Embryonic facial prominence (tissue), 1 donor: ENCODE measurements at regions not wholly inside any gene's neighbourhood (a gene's known extent, or its start where the extent isn't known, plus 50 kb on each side); places are given as distances from the start of the nearest gene placed in this dataset.
"Not testable (repeated sequence)": the region's sequence is repeated elsewhere in the genome, so short reads cannot be mapped to it uniquely, and the experiment has no call there.

Experiments used
- DNase-seq: peaks from one replicate; pipeline ENCODE4 v3.0.0-alpha.2; 2016; ENCODE audit errors: extremely low spot score

DNA sequence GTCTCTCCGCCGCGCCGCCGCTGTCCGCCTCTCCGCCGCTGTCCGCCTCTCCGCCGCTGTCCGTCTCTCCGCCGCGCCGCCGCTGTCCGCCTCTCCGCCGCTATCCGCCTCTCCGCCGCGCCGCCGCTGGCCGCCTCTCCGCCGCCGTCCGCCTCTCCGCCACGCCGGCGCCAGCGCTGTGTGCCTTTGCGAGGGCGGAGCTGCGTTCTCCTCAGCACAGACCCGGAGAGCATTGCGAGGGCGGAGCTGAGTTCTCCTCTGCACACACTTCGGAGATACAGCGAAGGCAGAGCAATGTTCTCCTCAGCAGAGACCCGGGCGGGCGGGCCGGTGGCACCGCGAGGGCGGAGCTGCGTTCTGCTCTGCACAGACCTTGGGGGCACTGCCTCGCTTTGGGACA, 327.4 kb upstream of the PLGLB1 start:
- DNase-seq = not testable (repeated sequence)

DNA sequence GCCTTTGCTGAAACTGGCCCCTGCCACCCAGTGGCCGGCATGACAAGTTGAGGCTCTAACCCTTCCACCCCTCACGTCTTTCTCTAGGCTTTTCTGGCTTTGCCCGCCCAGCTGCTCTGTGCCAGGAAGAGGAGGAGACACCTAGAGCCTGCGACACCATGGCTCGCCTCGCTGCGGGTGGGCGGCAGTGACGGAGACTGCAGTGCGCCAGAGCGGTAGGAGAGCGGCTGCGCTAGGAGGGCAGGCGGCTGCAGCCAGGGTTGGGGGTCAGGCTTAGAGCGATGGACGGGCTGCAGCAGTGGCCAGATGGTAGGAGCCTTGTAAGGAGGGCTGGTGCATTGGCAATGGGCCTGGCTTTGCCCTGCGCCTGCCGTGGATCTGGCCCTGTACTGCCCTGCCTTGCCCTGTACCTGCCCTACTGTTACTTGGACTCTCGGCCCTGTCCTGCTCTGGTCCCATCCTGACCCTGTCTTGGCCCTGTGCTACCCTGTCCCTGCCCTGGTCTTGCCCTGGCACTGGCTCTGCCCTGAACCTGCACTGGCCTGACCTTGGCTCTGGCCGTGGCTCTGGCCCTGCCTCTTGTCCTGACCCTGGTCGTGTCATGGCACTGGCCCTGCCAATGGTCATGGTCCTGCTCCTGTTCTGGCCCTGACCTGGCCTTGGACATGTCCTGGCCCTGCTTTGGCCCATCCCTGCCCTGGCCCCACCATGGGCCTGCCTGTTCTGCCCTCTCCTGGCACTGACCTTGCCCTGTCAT, 330.7 kb upstream of the PLGLB1 start:
- not testable (repeated sequence) for DNase-seq

DNA sequence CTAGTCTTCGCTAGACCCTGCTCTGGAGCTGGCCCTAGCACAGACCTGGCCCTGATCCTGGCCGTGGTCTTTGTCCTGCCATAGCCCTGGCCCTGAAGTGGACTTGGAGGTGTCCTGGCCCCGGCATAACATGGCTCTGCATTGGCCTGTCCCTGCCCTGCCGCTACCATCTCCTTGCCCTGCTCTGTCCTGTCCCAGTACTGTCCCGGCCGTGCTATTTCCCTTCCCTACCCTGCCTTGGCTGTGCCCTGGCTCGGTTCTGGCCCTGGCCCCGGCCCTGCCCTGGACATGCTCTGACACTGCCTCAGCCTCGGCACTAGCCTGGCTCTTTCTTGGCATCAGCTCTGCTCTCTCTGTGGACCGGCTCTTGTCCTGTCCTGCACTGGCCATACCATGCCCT, 331.8 kb upstream of the PLGLB1 start:
- DNase-seq = not testable (repeated sequence)

DNA sequence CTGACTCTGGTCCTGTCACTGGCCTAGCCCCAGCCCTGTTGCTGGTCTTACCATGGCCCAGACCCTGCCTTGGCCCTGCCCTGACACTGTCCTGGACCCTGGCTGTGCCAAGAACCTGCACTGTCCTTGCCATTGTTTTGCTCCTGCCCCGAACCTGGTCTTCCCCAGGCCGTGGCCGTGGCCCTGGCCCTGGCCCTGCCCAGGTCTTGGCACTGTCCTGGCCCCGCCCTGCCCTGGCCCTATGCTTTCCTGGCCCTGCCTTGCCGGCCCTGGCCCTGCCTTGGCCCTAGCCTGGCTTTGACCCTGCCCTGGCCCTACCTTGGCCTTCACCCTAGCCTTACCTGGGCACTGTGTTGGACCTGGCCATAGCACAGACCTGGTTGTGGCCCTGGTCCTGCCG, 332.5 kb upstream of the PLGLB1 start:
- not testable (repeated sequence) for DNase-seq

DNA sequence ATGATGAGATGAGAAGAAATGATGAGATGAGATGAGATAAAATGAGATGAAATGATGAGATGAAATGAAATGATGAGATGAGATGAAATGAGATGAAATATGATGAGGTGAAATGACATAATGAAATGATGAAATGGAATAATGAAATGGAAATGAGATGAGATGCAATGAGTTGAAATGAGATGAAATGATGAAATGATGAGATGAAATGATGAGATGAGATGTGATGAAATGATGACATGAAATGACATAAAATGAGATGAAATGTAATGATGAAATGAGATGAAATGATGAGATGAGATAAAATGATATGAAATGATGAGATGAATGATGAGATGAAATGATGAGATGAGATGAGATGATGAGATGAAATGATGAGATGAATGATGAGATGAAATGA, 338.6 kb upstream of the PLGLB1 start:
- DNase-seq = not testable (repeated sequence)

DNA sequence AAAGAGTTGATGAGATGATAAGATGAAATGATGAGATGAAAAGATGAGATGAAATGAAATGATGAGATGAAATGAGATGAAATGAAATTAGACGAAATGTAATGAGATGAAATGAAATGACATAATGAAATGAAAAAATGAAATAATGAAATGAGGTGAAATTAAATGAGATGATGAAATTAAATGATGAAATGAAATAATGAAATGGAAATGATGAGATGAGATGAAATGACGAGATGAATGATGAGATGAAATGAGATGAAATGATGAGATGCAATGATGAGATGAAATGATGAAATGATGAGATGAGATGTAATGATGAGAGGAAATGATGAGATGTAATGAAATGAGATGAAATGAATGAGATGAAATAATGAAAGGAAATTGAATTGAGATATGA, 339.3 kb upstream of the PLGLB1 start:
- DNase-seq = not testable (repeated sequence)

DNA sequence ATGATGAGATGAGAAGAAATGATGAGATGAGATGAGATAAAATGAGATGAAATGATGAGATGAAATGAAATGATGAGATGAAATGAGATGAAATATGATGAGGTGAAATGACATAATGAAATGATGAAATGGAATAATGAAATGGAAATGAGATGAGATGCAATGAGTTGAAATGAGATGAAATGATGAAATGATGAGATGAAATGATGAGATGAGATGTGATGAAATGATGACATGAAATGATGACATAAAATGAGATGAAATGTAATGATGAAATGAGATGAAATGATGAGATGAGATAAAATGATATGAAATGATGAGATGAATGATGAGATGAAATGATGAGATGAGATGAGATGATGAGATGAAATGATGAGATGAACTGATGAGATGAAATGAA, 340.2 kb upstream of the PLGLB1 start:
- not testable (repeated sequence) for DNase-seq

DNA sequence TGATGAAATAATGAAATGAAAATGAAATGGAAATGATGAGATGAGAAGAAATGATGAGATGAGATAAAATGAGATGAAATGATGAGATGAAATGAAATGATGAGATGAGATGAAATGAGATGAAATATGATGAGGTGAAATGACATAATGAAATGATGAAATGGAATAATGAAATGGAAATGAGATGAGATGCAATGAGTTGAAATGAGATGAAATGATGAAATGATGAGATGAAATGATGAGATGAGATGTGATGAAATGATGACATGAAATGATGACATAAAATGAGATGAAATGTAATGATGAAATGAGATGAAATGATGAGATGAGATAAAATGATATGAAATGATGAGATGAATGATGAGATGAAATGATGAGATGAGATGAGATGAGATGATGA, 342.7 kb upstream of the PLGLB1 start:
- not testable (repeated sequence) for DNase-seq

DNA sequence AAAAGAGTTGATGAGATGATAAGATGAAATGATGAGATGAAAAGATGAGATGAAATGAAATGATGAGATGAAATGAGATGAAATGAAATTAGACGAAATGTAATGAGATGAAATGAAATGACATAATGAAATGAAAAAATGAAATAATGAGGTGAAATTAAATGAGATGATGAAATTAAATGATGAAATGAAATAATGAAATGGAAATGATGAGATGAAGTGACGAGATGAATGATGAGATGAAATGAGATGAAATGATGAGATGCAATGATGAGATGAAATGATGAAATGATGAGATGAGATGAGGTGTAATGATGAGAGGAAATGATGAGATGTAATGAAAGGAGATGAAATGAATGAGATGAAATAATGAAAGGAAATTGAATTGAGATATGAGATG, 343.4 kb upstream of the PLGLB1 start:
- DNase-seq = not testable (repeated sequence)

DNA sequence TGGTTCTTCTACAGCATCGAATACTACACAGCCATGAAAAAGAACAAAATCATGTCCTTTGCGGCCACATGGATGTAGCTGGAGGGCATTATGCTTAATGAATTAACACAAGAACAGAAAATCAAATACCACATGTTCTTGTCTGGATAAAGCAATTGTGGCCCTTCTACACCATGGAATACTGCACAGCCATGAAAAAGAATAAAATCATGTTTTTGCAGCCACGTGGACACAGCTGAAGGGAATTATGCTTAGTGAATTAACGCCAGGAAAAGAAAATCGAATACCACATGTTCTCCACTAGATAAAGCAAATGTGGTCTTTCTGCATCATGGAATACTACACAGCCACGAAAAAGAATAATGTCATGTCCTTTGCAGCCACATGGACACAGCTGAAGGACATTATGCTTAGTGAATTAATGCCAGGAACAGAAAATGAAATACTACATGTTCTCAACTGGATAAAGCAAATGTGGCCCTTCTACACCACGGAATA, 361.8 kb upstream of the PLGLB2 start:
- DNase-seq = not testable (repeated sequence)

DNA sequence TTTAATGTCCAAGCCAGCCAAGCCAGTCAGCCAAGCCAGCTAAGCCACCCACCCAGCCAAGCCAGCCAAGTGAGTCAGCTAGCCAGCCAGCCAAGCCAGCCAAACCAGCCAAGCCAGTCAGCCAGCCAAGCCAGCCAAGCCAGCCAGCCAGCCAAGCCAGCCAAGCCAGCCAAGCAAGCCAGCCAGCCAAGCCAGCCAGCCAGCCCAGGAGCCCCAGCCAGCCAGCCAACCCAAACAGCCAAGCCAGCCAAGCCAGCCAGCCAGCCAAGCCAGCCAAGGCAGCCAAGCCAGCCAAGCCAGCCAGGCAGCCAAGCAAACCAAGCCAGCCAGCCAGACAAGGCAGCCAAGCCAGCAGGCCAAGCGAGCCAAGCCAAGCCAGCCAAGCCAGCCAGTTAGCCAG, 352.1 kb upstream of the PLGLB2 start:
- DNase-seq = not testable (repeated sequence)

DNA sequence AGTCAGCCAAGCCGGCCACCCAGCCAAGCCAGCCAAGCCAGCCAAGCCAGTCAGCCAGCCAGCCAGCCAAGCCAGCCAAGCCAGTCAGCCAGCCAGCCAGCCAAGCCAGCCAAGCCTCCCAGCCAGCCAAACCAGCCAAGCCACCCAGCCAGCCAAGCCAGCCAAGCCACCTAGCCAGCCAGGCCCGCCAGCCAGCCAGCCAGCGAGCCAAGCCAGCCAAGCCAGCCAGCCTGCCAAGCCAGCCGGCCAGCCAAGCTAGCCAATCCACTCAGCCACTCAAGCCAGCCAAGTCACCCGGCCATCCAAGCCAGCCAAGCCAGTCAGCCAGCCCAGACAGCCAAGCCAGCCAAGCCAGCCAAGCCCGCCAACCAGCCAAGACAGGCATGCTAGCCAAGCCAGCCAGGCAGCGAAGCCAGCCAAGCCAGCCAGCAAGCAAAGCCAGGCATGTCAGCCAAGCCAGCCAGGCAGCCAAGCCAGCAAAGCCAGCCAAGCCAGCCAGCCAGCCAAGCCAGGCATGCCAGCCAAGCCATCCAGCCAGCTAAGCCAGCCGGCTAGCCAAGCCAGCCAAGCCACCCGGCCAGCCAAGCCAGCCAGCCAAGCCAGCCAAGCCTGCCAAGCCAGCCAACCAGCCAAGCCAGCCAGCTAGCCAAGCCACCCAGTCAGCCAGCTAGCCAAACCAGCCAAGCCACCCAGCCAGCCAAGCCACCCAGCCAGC, 351.2 kb upstream of the PLGLB2 start:
- not testable (repeated sequence) for DNase-seq

DNA sequence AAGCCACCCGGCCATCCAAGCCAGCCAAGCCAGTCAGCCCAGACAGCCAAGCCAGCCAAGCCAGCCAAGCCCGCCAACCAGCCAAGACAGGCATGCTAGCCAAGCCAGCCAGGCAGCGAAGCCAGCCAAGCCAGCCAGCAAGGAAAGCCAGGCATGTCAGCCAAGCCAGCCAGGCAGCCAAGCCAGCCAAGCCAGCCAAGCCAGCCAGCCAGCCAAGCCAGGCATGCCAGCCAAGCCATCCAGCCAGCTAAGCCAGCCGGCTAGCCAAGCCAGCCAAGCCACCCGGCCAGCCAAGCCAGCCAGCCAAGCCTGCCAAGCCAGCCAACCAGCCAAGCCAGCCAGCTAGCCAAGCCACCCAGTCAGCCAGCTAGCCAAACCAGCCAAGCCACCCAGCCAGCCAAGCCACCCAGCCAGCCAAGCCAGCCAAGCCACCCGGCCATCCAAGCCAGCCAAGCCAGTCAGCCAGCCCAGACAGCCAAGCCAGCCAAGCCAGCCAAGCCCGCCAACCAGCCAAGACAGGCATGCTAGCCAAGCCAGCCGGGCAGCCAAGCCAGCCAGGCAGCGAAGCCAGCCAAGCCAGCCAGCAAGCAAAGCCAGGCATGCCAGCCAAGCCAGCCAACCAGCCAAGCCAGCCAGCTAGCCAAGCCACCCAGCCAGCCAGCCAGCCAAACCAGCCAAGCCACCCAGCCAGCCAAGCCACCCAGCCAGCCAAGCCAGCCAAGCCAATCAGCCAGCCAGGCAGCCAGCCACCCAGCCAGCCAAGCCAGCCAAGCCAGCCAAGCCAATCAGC, 350.4 kb upstream of the PLGLB2 start:
- not testable (repeated sequence) for DNase-seq

DNA sequence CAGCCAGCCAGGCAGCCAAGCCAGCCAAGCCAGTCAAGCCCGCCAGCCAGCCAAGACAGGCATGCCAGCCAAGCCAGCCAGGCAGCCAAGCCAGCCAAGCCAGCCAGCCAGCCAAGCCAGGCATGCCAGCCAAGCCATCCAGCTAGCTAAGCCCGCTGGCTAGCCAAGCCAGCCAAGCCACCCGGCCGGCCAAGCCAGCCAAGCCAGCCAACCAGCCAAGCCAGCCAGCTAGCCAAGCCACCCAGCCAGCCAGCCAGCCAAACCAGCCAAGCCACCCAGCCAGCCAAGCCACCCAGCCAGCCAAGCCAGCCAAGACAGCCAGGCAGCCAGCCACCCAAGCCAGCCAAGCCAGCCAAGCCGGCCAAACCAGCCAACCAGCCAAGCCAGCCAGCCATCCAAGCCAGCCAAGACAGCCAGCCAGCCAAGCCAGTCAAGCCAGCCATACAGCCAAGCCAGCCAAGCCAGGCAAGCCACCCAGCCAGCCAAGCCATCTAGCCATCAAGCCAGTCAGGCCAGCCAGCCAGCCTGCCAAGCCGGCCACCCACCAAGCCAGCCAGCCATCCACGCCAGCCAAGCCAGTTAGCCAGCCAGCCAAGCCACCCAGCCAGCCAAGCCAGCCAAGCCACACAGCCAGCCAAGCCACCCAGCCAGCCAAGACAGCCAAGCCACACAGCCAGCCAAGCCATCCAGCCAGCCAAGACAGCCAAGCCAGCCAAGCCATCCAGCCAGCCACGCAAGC, 349.2 kb upstream of the PLGLB2 start:
- DNase-seq = not testable (repeated sequence)

DNA sequence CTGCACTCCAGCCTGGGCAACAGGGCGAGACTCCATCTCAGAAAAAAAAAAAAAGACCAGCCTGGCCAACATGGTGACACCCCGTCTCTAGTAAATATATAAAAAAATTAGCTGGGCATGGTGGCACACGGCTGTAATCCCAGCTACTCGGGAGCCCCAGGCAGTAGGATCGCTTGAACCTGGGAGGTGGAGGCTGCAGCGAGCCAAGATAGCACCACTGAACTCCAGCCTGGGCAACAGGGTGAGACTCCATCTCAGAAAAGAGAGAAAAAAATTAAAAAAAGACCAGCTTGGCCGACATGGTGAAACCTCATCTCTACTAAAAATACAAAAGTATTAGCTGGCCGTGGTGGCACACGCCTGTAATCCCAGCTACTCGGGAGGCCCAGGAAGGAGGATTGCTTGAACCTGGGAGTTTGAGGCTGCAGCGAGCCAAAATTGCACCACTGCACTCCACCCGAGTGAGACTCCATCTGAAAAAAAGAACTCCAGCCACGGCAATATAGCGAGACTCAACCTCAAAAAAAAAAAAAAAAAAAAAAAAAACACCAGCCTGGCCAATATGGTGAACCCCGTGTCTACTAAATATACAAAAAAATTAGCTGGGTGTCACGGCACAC, 346.1 kb upstream of the PLGLB2 start:
- no peak for DNase-seq

DNA sequence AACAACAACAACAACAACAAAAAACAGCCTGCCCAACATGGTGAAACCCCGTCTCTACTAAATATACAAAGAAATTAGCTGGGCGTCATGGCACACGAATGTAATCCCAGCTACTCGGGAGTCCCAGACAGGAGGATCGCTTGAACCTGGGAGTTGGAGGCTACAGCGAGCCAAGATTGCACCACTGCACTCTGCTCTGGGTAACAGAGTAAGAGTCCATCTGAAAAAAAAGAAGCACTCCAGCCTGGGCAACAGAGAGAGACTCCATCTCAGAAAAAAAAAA, 344.1 kb upstream of the PLGLB2 start:
- no peak for DNase-seq

DNA sequence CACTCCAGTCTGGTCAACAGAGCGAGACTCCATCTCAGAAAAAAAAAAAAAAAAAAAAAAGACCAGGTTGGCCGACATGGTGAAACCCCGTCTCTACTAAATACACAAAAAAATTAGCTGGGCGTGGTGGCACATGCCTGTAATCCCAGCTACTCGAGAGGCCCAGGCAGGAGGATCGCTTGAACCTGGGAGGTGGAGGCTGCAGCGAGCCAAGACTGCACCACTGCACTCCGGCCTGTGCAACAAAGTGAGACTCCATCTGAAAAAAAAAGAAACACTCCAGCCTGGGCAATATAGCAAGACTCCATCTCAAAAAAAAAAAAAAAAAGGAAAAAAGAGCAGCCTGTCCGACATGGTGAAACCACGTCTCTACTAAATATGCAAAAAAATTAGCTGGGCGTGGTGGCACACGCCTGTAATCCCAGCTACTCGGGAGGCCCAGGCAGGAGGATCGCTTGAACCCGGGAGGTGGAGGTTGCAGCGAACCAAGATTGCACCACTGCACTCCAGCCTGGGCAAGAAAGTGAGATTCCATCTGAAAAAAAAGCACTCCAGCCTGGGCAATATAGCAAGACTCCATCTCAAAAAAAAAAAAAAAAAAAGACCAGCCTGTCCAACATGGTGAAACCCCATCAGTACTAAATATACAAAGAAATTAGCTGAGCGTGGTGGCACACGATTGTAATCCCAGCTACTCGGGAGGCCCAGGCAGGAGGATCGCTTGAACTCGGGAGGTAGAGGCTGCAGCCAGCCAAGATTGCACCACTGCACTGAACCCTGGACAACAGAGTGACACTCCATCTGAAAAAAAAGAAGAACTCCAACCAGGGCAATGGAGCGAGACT, 343.3 kb upstream of the PLGLB2 start:
- DNase-seq = not testable (repeated sequence)

DNA sequence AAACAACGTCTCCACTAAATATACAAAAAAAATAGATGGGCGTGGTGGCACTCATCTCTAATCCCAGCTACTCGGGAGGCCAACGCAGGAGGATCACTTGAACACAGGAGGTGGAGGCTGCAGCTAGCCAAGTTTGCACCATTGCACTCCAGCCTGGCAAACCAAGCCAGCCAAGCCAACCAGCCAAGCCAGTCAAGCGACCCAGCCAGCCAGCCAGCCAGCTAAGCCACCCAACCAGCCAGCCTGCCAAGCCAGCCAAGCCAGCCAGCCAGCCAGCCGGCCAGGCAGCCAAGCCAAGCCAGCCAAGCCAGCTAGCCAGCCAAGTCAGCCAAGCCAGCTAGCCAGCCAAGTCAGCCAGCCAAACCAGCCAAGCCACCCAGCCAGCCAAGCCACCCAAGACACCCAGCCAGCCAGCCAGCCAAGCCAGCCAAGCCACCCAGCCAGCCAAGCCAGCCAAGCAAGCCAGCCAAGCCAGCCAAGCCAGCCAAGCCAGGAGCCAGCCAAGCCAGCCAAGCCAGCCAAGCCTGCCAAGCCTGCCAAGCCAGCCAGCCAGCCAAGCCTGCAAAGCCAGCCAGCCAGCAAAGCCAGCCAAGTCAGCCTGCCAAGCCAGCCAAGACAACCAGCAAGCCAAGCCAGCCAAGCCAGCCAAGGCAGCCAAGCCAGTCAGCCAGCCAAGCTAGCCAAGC, 342.2 kb upstream of the PLGLB2 start:
- not testable (repeated sequence) for DNase-seq

DNA sequence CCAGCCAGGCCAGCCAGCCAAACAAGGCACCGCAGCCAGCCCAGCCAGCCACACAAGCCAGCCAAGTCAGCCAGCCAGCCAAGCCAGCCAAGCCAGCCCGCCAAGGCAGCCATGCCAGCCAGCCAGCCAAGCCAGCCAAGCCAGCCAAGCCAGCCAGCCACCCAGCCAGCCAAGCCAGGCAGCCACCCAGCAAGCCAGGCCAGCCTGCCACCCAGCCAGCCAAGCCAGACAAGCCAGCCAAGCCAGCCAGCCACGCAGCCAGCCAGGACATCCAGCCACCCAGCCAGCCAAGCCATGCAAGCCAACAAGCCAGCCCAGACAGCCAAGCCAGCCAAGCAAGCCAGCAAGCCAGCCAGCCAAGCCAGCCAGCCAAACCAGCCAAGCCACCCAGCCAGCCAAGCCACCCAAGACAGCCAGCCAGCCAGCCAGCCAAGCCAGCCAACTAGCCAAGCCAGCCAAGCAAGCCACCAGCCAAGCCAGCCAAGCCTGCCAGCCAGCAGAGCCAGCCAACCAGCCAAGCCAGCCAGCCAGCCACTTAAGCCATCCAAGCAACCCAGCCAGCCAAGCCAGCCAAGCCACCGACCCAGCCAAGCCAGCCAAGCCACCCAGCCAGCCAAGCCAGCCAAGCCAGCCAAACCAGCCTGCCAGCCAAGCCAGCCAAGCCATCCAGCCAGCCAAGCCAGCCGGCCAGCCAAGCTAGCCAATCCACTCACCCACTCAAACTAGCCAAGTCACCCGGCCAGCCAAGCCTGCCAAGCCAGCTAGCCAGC, 341.3 kb upstream of the PLGLB2 start:
- DNase-seq = not testable (repeated sequence)
